ENCODE measurements at regions not wholly inside any gene's neighbourhood (a gene's known extent, or its start where the extent isn't known, plus 50 kb on each side); places are given as distances from the start of the nearest gene placed in this dataset.

GRCh38 chr2:146852661-146853060 lies 992.2 kb upstream of the ACVR2A start:
- TF ChIP-seq CTCF (IDR thresholded peaks at IDR 0.05): no peak
- no peak for ATAC-seq (ENCODE audit: low FRiP score)
- DNase-seq (ENCODE audit: low spot score): no peak

GRCh38 chr2:146850746-146851145 lies 994.1 kb upstream of the ACVR2A start:
- DNase-seq (ENCODE audit: low spot score): no peak

GRCh38 chr2:146847846-146848245 lies 997.0 kb upstream of the ACVR2A start:
- no peak for DNase-seq (ENCODE audit: low spot score)
- ATAC-seq (ENCODE audit: low FRiP score): no peak
- TF ChIP-seq CTCF (IDR thresholded peaks at IDR 0.05): no peak

More at GRCh38 chr2:146850746-146851145, 994.1 kb upstream of the ACVR2A start:
- ATAC-seq (ENCODE audit: low FRiP score): no peak
- TF ChIP-seq CTCF (IDR thresholded peaks at IDR 0.05): no peak

- DNase-seq (ENCODE audit: low spot score) (no peak), ATAC-seq (ENCODE audit: low FRiP score) (no peak)
- no peak for TF ChIP-seq CTCF (IDR thresholded peaks at IDR 0.05)
Observed at GRCh38 chr2:146844226-146844990, 1000.4 kb upstream of the ACVR2A start.

GRCh38 chr2:146837857-146838256 lies 1007.0 kb upstream of the ACVR2A start:
- DNase-seq (ENCODE audit: low spot score): no peak
- TF ChIP-seq CTCF (IDR thresholded peaks at IDR 0.05): no peak
- ATAC-seq (ENCODE audit: low FRiP score): no peak

- no peak for TF ChIP-seq CTCF (IDR thresholded peaks at IDR 0.05)
- no peak for ATAC-seq (ENCODE audit: low FRiP score)
- no peak for DNase-seq (ENCODE audit: low spot score)
Observed at GRCh38 chr2:146826388-146826787, 1018.4 kb upstream of the ACVR2A start.

- ATAC-seq (ENCODE audit: low FRiP score): no peak
- DNase-seq (ENCODE audit: low spot score): no peak
- TF ChIP-seq CTCF (IDR thresholded peaks at IDR 0.05): no peak
Observed at GRCh38 chr2:146821836-146822316, 1023.0 kb upstream of the ACVR2A start.

Measured in omental fat pad (tissue), 3 donors.